ENCODE measurements at regions not wholly inside any gene's neighbourhood (a gene's known extent, or its start where the extent isn't known, plus 50 kb on each side); places are given as distances from the start of the nearest gene placed in this dataset.

- no peak for TF ChIP-seq CTCF (IDR thresholded peaks at IDR 0.05; ENCODE audit: low read depth, low read length)
- no peak for DNase-seq (ENCODE audit: extremely low read depth, low read depth)
Observed at GRCh38 chr14:101040538-101041442, 137.3 kb upstream of the RTL1 start.

GRCh38 chr14:101043891-101044290 lies 140.4 kb upstream of the RTL1 start:
- DNase-seq (ENCODE audit: extremely low read depth, low read depth): no peak
- TF ChIP-seq CTCF (IDR thresholded peaks at IDR 0.05; ENCODE audit: low read depth, low read length): no peak

- DNase-seq (ENCODE audit: extremely low read depth, low read depth): no peak
- no peak for TF ChIP-seq CTCF (IDR thresholded peaks at IDR 0.05; ENCODE audit: low read depth, low read length)
Observed at GRCh38 chr14:101044741-101045140, 141.2 kb upstream of the RTL1 start.

GRCh38 chr14:101045511-101045910 lies 142.0 kb upstream of the RTL1 start:
- DNase-seq (ENCODE audit: extremely low read depth, low read depth): no peak
- no peak for TF ChIP-seq CTCF (IDR thresholded peaks at IDR 0.05; ENCODE audit: low read depth, low read length)

GRCh38 chr14:101046071-101046470 lies 142.5 kb upstream of the RTL1 start:
- TF ChIP-seq CTCF (IDR thresholded peaks at IDR 0.05; ENCODE audit: low read depth, low read length): no peak
- no peak for DNase-seq (ENCODE audit: extremely low read depth, low read depth)

- no peak for DNase-seq (ENCODE audit: extremely low read depth, low read depth)
- no peak for TF ChIP-seq CTCF (IDR thresholded peaks at IDR 0.05; ENCODE audit: low read depth, low read length)
Observed at GRCh38 chr14:101047326-101047725, 143.8 kb upstream of the RTL1 start.

GRCh38 chr14:101048766-101049165 lies 145.2 kb upstream of the RTL1 start:
- DNase-seq (ENCODE audit: extremely low read depth, low read depth): no peak
- no peak for TF ChIP-seq CTCF (IDR thresholded peaks at IDR 0.05; ENCODE audit: low read depth, low read length)

Data from AG09319 (cell line).